MM.1S (cell line): ENCODE measurements at regions not wholly inside any gene's neighbourhood (a gene's known extent, or its start where the extent isn't known, plus 50 kb on each side); places are given as distances from the start of the nearest gene placed in this dataset.
A peak's percentile ranks its signal among the peaks of the same experiment; 100 is the strongest.
"Not testable (repeated sequence)": the region's sequence is repeated elsewhere in the genome, so short reads cannot be mapped to it uniquely, and the experiment has no call there.

Experiments used
- DNase-seq: peaks from one replicate; pipeline ENCODE4 v3.0.0-alpha.2; 2015
- H2AFZ ChIP-seq: fragments of 300-600 bp; sonication (generic); 2 replicates; pipeline ENCODE4 v1.6.0; 2016; ENCODE audit warnings: antibody characterized with exemption, low read length
- H3F3A ChIP-seq: fragments of 300-600 bp; sonication (generic); 2 replicates; pipeline ENCODE4 v1.6.1; 2016; ENCODE audit warnings: mild to moderate bottlenecking, antibody characterized with exemption, low read length, moderate library complexity, mixed read lengths; ENCODE audit not compliant: insufficient read depth
- H3K27ac ChIP-seq: fragments of 300-600 bp; sonication (generic); 2 replicates; pipeline ENCODE4 v1.5.1; 2016; ENCODE audit warnings: mild to moderate bottlenecking, low read length
- H3K27me3 ChIP-seq: fragments of 300-600 bp; sonication (generic); replicated peaks from 2 replicates; pipeline ENCODE4 v1.6.0; 2016; ENCODE audit warnings: low read length; ENCODE audit not compliant: insufficient read depth
- H3K36me3 ChIP-seq: fragments of 300-600 bp; sonication (generic); replicated peaks from 2 replicates; pipeline ENCODE4 v1.6.1; 2016; ENCODE audit warnings: mild to moderate bottlenecking, low read length, mixed read lengths; ENCODE audit not compliant: insufficient read depth
- H3K4me1 ChIP-seq: fragments of 300-600 bp; sonication (generic); 2 replicates; pipeline ENCODE4 v1.6.1; 2016; ENCODE audit warnings: low read length, mixed read lengths
- H3K4me2 ChIP-seq: fragments of 300-600 bp; sonication (generic); 2 replicates; pipeline ENCODE4 v1.6.0; 2016; ENCODE audit warnings: low read depth, low read length
- H3K4me3 ChIP-seq: fragments of 300-600 bp; sonication (generic); 2 replicates; pipeline ENCODE4 v1.5.1; 2016; ENCODE audit warnings: low read length, mixed read lengths
- H3K79me2 ChIP-seq: fragments of 300-600 bp; sonication (generic); 2 replicates; pipeline ENCODE4 v1.6.1; 2016; ENCODE audit warnings: mixed run types, low read length, mixed read lengths
- H3K9ac ChIP-seq: fragments of 300-600 bp; sonication (generic); 2 replicates; pipeline ENCODE4 v1.6.1; 2016; ENCODE audit warnings: low read length, mixed read lengths
- H3K9me2 ChIP-seq: fragments of 300-600 bp; sonication (generic); replicated peaks from 2 replicates; pipeline ENCODE4 v1.6.1; 2016; ENCODE audit warnings: mild to moderate bottlenecking, low read length, mixed read lengths; ENCODE audit not compliant: insufficient read depth
- H3K9me3 ChIP-seq: fragments of 300-600 bp; sonication (generic); replicated peaks from 2 replicates; pipeline ENCODE4 v1.6.1; 2016; ENCODE audit warnings: mild to moderate bottlenecking, low read length, mixed read lengths; ENCODE audit not compliant: insufficient read depth
- H4K20me1 ChIP-seq: fragments of 300-600 bp; sonication (generic); 2 replicates; pipeline ENCODE4 v1.6.1; 2016; ENCODE audit warnings: mild to moderate bottlenecking, low read length, moderate library complexity, mixed read lengths; ENCODE audit not compliant: insufficient read depth
- EZH2 ChIP-seq: fragments of 300-600 bp; sonication (generic); optimal IDR thresholded peaks from 2 replicates; pipeline ENCODE3; 2017; ENCODE audit warnings: low read depth, mild to moderate bottlenecking, antibody characterized with exemption, low read length, mixed read lengths
- EZH2phosphoT487 ChIP-seq: fragments of 300-600 bp; sonication (generic); IDR thresholded peaks from 2 replicates; pipeline ENCODE4 v1.6.1; 2018; ENCODE audit warnings: antibody characterized with exemption, low read length
- TF ChIP-seq, protein P1 (sequence below): fragments of 300-600 bp; sonication (generic); IDR thresholded peaks from 2 replicates; pipeline ENCODE4 v1.5.1; 2016; ENCODE audit warnings: antibody characterized with exemption, low read length, mixed read lengths

DNA sequence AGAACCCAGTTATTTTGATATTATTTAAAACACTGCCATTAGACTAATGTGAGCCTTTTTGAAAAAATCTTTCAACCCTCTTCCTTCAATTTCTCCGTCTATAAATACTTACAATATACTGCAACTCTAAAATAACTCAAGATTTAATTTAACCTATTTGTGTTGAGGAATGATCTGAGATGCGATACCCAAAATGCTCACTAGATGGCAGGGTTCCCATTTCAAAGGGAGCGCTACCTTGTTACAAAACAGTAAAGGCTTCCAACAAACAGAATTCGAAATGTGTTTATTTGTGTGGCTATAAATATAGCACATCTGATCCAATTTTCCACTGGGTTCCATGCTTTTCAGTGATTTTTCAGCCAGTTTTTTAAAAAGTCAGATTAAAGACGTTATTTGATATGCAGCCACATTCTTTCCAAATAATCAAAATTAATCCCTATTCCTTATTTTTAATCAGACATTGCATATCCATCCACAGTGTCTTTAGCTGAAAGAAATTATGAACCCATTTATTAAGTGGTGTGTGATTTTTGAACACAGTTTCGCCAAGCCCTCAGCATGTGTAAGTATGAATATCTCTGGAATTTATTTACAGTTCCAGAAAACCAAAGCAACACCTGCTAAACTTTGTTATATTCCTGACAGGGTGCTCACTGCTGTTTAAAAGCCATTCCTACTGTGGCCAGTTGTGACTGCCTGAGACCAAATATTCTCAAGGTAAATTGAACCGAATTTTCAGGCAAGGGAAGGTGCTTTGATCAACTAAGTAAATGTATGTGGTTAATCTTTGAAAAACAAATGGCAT lies 668.0 kb upstream of the LCORL start:
- Histone ChIP-seq H3K9me2 (no peaks in the 10 kb centered on the region), H3K27me3 (no peaks in the 10 kb centered on the region), H3K9me3 (no peaks in the 10 kb centered on the region), H3K27ac (no peak overlapping the region), H3F3A (0 out of 2 replicates have a peak, but pooled peaks cover 10% of the 10 kb centered on the region), H2AFZ (no peak overlapping the region), H3K9ac (no peak overlapping the region), H4K20me1 (no peaks in the 10 kb centered on the region), H3K4me2 (peak overlapping the region; percentile 32; the same call in 1 of the 2 replicates), H3K79me2 (no peaks in the 10 kb centered on the region), H3K4me3 (no peak overlapping the region), H3K36me3 (no peaks in the 10 kb centered on the region), H3K4me1 (peaks cover 29% of the 10 kb centered on the region)
- TF ChIP-seq, protein P1, sequence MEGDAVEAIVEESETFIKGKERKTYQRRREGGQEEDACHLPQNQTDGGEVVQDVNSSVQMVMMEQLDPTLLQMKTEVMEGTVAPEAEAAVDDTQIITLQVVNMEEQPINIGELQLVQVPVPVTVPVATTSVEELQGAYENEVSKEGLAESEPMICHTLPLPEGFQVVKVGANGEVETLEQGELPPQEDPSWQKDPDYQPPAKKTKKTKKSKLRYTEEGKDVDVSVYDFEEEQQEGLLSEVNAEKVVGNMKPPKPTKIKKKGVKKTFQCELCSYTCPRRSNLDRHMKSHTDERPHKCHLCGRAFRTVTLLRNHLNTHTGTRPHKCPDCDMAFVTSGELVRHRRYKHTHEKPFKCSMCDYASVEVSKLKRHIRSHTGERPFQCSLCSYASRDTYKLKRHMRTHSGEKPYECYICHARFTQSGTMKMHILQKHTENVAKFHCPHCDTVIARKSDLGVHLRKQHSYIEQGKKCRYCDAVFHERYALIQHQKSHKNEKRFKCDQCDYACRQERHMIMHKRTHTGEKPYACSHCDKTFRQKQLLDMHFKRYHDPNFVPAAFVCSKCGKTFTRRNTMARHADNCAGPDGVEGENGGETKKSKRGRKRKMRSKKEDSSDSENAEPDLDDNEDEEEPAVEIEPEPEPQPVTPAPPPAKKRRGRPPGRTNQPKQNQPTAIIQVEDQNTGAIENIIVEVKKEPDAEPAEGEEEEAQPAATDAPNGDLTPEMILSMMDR = peak; percentile 91
- TF ChIP-seq EZH2phosphoT487 (no peak), EZH2 (no peak)
- peak; percentile 69 for DNase-seq

DNA sequence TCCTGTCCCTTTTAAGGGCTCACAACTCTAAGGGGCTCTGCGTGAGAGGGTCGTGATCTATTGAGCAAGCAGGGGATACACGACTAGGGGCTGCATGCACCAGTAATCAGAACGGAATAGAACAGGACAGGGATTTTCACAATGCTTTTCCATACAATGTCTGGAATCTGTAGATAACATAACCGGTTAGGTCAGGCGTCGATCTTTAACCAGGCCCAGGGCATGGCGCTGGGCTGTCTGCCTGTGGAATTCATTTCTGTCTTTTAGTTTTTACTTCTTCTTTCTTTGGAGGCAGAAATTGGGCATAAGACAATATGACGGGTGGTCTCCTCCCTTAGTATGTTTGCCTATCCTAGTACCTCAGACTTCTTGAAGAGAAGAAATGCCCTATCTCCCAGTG lies 666.8 kb upstream of the LCORL start:
- H3K36me3 ChIP-seq, H3K79me2 ChIP-seq, H3K27ac ChIP-seq, H3K9me2 ChIP-seq, H3K9ac ChIP-seq, H3K9me3 ChIP-seq, DNase-seq, H3K27me3 ChIP-seq, H3K4me2 ChIP-seq, H4K20me1 ChIP-seq, H3K4me3 ChIP-seq, H3F3A ChIP-seq, H2AFZ ChIP-seq: not testable (repeated sequence)
- H3K4me1 ChIP-seq = peaks cover 29% of the 10 kb centered on the region

DNA sequence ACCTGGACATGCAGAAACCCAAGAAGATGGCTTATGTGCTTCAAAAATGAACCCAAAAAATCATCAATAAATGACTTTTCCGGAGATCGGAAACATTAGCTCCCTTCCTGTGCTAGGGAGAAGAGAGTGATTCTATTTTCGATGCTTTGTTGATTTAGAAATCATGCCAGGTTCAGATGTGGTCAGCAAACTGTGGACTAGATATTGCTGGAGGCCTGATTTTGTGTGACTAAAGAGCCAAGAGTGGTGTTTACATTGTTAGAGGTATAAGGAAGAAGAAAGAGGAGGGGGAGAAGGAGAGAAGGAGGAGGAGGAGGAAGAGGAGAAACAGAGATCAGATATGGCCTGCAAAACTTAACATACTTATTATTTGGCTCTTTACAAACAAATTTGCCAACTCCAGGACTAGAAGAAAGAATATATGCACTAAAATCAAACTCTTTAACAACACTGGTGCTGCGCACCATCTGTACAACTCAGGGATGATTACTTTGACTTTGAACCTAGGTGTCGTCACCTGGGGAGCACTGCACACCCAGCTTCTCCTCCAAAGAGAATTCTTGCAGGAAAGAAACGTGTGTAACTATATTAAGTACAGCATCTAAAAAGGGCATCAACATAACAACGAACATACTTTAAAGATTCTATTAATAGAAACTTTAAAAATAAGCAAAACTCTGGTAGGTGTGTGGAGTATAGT lies 664.9 kb upstream of the LCORL start:
- Histone ChIP-seq H3K4me1 (peaks cover 20% of the 10 kb centered on the region), H3K9me3 (no peaks in the 10 kb centered on the region), H3K27ac (no peak overlapping the region), H3F3A (0 out of 2 replicates have a peak, but pooled peaks cover 5% of the 10 kb centered on the region), H3K9me2 (no peaks in the 10 kb centered on the region), H3K9ac (no peak overlapping the region), H3K4me2 (no peak overlapping the region), H3K4me3 (no peak overlapping the region), H3K79me2 (no peaks in the 10 kb centered on the region), H3K36me3 (no peaks in the 10 kb centered on the region), H3K27me3 (no peaks in the 10 kb centered on the region), H2AFZ (0 out of 2 replicates have a peak overlapping the region, but pooled peaks have one; percentile 11), H4K20me1 (no peaks in the 10 kb centered on the region)
- DNase-seq = no peak
- TF ChIP-seq EZH2 = no peak
- TF ChIP-seq, protein P1 = no peak
- TF ChIP-seq EZH2phosphoT487 = no peak

DNA sequence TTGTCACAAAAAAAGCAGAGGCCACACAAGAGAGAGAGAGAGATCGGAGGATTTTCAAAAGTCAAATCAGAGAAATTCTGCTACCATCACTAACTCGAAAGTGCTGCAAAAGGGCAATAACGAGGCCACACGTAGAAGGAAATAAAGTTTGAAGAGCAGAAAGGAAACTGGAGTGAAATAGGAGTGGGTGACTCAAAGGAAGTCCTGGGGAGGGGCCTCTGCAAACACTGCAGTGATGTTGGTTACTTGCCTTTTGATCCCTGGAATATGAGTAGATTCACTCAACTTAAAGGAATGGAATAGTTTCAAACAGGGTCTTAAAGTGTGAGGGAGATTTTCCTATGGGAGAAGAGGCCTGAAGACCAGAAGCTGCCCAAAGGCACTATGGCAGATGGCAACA lies 663.4 kb upstream of the LCORL start:
- Histone ChIP-seq H3K36me3 (no peaks in the 10 kb centered on the region), H3K27ac (no peak overlapping the region), H3K4me1 (peaks cover 6% of the 10 kb centered on the region), H3K4me2 (no peak overlapping the region), H3K9ac (no peak overlapping the region), H3K27me3 (no peaks in the 10 kb centered on the region), H2AFZ (no peak overlapping the region), H3K79me2 (no peaks in the 10 kb centered on the region), H3K9me3 (no peaks in the 10 kb centered on the region), H4K20me1 (no peaks in the 10 kb centered on the region), H3F3A (no peaks in the 10 kb centered on the region), H3K9me2 (no peaks in the 10 kb centered on the region), H3K4me3 (no peak overlapping the region)
- DNase-seq = no peak
- TF ChIP-seq, protein P1 = no peak
- no peak for TF ChIP-seq EZH2phosphoT487
- no peak for TF ChIP-seq EZH2
